Jurkat, Clone E6-1 (cell line): ENCODE measurements at regions not wholly inside any gene's neighbourhood (a gene's known extent, or its start where the extent isn't known, plus 50 kb on each side); places are given as distances from the start of the nearest gene placed in this dataset.
"Not testable (repeated sequence)": the region's sequence is repeated elsewhere in the genome, so short reads cannot be mapped to it uniquely, and the experiment has no call there.

Source experiments
- DNase-seq: peaks from one replicate; pipeline ENCODE4 v3.0.0-alpha.2; 2011; ENCODE audit warnings: low read depth, low spot score
- H3K4me3 ChIP-seq: 2 replicates; pipeline ENCODE4 v1.5.1; 2011; ENCODE audit warnings: mild to moderate bottlenecking, low read length, control low read depth, moderate library complexity

- peak; percentile 22 for DNase-seq
Observed at GRCh38 chr1:213605732-213606131, 382.0 kb upstream of the PROX1 start.

GRCh38 chr1:213606252-213606820 lies 381.4 kb upstream of the PROX1 start:
- H3K4me3 ChIP-seq: no peak overlapping the region
- DNase-seq: no peak

More at GRCh38 chr1:213605732-213606131, 382.0 kb upstream of the PROX1 start:
- H3K4me3 ChIP-seq: no peak overlapping the region

DNA sequence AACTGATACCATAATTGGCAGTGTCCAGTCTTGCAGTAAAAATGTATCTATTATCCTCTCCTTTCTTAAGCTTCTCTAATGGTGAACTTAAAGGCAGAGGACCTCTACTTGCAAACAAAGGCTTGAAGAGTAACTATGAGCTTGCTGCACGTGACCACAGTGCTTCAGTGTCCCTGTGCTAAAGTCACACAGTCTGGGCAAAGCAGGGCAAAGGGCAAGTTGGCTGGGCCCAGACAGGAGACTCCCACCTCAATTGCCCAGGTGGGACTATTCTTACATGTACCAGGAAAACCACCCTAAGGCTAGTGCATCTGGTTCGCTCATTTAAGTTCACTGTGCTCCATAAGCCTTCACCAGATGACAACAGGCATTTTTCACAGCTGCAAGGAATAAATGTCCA lies 374.2 kb upstream of the PROX1 start:
- no peak for DNase-seq

GRCh38 chr1:213615226-213615916 lies 372.4 kb upstream of the PROX1 start:
- H3K4me3 ChIP-seq: no peak overlapping the region
- no peak for DNase-seq

More for the DNA sequence above, 374.2 kb upstream of the PROX1 start:
- H3K4me3 ChIP-seq: no peak overlapping the region

- no peak overlapping the region for H3K4me3 ChIP-seq
- DNase-seq: no peak
Observed at GRCh38 chr1:213617133-213617532, 370.6 kb upstream of the PROX1 start.

GRCh38 chr1:213618094-213618493 lies 369.7 kb upstream of the PROX1 start:
- no peak overlapping the region for H3K4me3 ChIP-seq
- DNase-seq: no peak

DNA sequence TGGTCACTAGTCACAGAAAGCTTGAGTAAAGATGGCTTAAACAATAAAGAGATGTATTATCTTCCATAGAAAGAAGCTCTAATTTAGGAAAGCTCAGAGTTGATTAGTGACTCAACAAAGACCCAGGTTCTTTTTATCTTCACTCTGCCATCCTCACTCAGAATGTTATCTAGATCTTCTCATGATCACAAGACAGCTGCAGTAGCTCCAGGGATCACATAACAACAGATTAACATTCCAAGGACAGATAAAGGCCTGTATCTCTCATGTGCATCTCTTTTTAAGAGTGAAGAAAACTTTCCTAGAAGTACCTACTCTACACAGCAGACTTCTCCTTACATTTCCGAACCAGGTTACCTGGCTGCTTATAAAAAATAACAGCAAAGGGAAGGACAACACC lies 368.7 kb upstream of the PROX1 start:
- no peak overlapping the region for H3K4me3 ChIP-seq
- DNase-seq: no peak

GRCh38 chr1:213621077-213621476 lies 366.7 kb upstream of the PROX1 start:
- DNase-seq: no peak
- H3K4me3 ChIP-seq: no peak overlapping the region

- no peak for DNase-seq
- H3K4me3 ChIP-seq: no peak overlapping the region
Observed at GRCh38 chr1:213622365-213623063, 365.3 kb upstream of the PROX1 start.

- H3K4me3 ChIP-seq: no peak overlapping the region
Observed at GRCh38 chr1:213623064-213623581, 364.6 kb upstream of the PROX1 start.

DNA sequence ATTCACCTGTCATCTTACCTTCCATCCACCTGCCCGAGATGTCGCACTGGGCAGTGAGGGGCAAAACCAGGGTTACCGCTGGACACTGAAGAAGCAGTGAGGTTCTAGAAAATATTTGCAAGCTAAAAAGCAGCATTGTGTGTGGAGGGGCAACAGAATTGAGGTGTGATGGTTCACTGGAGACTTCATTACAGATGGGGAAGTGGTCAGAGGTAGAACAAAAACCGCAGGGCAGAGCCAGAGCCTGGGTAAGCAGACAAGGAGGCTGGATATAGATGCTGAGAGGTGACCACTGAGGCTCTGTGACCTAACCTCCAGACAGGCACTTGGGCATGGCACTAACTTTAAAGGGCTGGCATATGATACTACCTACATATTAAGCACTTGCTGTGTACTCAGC lies 363.9 kb upstream of the PROX1 start:
- no peak for DNase-seq
- no peak overlapping the region for H3K4me3 ChIP-seq

More at GRCh38 chr1:213623064-213623581, 364.6 kb upstream of the PROX1 start:
- DNase-seq: no peak

DNA sequence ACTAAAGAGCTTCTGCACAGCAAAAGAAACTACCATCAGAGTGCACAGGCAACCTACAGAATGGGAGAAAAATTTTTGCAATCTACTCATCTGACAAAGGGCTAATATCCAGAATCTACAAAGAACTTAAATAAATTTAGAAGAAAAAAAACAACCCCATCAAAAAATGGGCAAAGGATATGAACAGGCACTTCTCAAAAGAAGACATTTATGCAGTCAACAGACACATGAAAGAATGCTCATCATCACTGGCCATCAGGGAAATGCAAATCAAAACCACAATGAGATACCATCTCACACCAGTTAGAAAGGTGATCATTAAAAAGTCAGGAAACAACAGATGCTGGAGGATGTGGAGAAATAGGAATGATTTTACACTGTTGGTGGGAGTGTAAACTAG lies 351.0 kb upstream of the PROX1 start:
- H3K4me3 ChIP-seq, DNase-seq: not testable (repeated sequence)

GRCh38 chr1:213641312-213641711 lies 346.5 kb upstream of the PROX1 start:
- no peak overlapping the region for H3K4me3 ChIP-seq
- no peak for DNase-seq

GRCh38 chr1:213643360-213643759 lies 344.4 kb upstream of the PROX1 start:
- DNase-seq: no peak
- H3K4me3 ChIP-seq: no peak overlapping the region

GRCh38 chr1:213647864-213648650 lies 339.7 kb upstream of the PROX1 start:
- no peak overlapping the region for H3K4me3 ChIP-seq
- DNase-seq: no peak

DNA sequence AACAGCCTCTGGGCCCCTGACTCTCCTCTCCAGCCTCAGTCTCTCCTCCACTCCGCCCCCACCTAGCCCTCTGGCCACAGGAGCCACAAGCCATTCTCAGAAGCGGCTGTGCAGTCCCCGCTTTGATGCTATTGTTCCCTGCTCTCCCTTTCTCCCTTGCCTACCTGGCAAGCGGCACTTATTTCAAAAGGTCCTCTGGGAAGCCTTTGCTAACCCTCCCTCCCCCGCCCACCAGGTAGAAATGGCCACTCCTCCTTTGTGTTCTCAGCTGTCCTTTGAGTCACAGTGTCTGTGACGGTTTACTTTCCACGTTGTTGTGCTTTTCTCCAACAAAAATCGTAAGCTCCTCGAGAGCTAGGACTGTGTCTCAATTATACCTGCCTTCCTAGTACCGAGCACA lies 338.4 kb upstream of the PROX1 start:
- no peak overlapping the region for H3K4me3 ChIP-seq
- no peak for DNase-seq

DNA sequence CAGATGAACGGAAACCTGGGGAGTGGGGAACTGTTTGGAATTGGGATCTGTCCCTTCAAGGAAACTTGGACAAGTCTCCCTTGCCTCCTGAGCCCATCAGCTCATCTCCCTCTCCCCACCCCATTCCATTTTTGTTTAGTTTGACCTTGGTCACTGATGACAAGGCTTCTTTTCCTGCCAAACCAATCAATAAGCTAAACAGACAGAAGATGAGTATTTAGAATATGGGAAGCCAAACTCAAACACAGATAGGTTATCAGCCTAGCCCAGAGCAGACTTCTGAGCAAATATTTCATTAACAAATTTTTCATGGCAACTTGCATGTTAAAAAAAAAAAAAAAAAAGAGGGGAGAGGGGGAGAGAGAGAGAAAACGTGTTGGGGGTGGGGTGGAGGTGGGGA lies 337.2 kb upstream of the PROX1 start:
- no peak for DNase-seq
- no peak overlapping the region for H3K4me3 ChIP-seq

DNA sequence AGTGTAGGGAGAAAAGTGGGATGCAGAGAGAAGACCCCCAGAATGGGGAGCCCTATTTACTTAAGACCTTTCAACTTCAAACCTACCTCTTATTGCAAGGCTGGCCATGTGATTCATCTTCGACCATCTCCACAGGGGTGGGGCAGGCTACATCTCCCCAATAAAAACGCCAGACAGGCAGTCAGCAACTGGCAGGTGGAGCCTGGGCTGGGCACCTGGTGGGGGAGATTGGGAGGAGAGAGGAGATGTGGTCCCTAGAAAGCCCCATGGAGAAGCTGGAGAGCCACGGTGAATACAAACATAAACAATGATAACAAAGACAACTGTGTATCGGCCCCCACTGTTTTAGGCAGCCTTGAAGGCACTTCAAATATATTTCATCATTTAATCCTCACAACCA lies 336.7 kb upstream of the PROX1 start:
- no peak for DNase-seq
- no peak overlapping the region for H3K4me3 ChIP-seq

- no peak overlapping the region for H3K4me3 ChIP-seq
- DNase-seq: no peak
Observed at GRCh38 chr1:213652109-213652508, 335.7 kb upstream of the PROX1 start.

DNA sequence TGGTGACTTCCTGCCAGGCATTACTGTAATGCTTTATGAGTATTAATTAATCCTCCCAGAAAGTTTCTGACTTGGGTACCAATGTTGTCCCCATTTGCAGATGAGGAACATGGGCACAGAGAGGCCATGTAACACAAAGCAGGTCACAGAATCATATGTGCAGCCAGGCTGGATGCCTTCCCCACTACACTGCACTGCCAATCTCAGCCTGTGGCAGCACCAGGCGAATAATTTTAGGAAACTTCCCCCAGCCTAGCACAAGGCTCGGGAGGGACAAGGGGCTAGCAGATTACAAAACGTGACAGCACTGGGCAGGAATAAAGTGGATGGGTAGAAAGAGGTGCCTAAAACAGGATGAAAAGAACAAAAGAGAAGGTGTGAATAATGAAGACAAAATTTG lies 331.7 kb upstream of the PROX1 start:
- no peak for DNase-seq
- H3K4me3 ChIP-seq: no peak overlapping the region
